DMS79 (cell line): ENCODE measurements at regions not wholly inside any gene's neighbourhood (a gene's known extent, or its start where the extent isn't known, plus 50 kb on each side); places are given as distances from the start of the nearest gene placed in this dataset.
"Not testable (repeated sequence)": the region's sequence is repeated elsewhere in the genome, so short reads cannot be mapped to it uniquely, and the experiment has no call there.

Experiments used
- DNase-seq: peaks from one replicate; lab custom pipeline; 2025; lab: John Stamatoyannopoulos, UW

- DNase-seq: no peak
Observed at GRCh38 chr9:36462245-36462644, 62.2 kb upstream of the RNF38 start.

DNA sequence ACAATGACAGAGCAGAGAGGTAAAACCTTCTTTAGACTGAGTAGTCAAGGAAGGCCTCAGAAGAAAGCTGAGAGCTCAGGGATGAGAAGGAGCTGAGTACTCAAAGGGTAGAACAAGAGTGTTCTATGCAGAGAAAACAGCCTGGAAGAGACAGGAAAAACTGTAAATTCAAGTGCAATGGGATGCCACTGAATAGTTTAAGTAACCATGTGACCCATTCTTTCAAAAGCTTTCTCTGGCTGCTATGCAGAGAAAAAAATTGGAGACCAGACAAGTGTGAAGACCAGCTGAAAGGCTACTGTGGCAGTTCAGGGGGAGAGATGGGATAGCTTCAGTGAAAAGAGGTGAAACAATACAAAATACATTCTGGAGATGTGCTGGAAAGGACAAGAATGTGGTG is 61.3 kb upstream of the RNF38 start:
- no peak for DNase-seq

DNA sequence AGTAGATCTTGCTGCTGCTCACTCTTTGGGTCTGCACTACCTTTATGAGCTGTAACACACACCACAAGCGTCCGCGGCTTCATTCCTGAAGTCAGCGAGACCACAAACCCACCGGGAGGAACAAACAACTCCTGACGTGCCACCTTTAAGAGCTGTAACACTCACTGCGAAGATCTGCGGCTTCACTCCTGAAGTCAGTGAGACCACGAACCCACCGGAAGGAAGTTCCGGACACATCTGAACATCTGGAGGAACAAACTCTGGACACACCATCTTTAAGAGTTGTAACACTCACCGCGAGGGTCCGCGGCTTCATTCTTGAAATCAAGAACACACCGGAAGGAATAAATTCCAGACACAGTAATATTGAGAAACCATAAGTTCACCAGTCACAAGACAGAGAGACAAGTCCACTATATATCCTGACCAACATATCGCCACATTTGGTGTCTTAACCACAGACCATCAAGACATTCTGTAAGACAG is 58.4 kb upstream of the RNF38 start:
- not testable (repeated sequence) for DNase-seq

- DNase-seq: no peak
Observed at GRCh38 chr9:36457836-36458429, 57.9 kb upstream of the RNF38 start.

- no peak for DNase-seq
Observed at GRCh38 chr9:36456480-36457065, 56.5 kb upstream of the RNF38 start.

GRCh38 chr9:36451949-36452348 is 51.9 kb upstream of the RNF38 start:
- peak; percentile 74 for DNase-seq

DNA sequence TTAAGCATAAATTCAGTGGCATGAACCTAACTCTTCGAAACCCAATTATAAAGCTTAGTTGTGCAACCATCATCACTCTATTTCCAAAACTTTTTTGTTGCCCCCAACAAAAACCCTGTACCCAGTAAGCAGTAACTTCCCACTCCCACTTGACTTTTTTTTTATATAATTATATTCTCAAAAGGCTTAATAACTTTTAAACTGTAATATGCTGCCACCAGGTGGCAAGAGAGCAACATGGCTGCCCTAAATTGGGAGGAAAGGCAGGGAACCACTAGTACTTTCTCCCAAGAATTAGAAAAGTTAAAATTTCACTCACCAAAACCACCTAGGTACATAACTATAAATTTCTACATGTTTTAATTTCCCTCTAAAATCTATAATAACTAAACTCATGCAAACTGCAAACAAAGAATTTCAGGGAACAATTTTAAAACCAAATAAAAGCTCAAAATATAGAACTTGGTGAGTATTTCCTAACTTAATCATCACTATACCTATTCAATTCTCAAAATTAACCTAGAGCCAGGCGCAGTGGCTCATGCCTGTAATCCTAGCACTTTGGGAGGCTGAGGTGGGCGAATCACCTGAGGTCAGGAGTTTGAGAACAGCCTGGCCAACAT is 50.2 kb upstream of the RNF38 start:
- peak; percentile 23 for DNase-seq
